Subcutaneous abdominal adipose tissue (tissue), 5 donors: ENCODE measurements at regions not wholly inside any gene's neighbourhood (a gene's known extent, or its start where the extent isn't known, plus 50 kb on each side); places are given as distances from the start of the nearest gene placed in this dataset.

ENCODE experiments used
- H3K27ac ChIP-seq: one replicate; pipeline ENCODE4 v1.7.0; 2013; ENCODE audit warnings: low read depth, mild to moderate bottlenecking, inconsistent platforms, low read length, moderate library complexity
- H3K27me3 ChIP-seq, 5 donors: one replicate each; pipeline ENCODE4 v1.7.0; 2013; ENCODE audit warnings: low read length in 5 of 5, inconsistent platforms in 1 of 5; ENCODE audit not compliant: control insufficient read depth in 5 of 5, insufficient read depth in 4 of 5
- H3K36me3 ChIP-seq, 5 donors: one replicate each; pipeline ENCODE4 v1.7.0; 2013; ENCODE audit warnings: low read length in 5 of 5; ENCODE audit not compliant: control insufficient read depth in 5 of 5, insufficient read depth in 5 of 5
- H3K4me1 ChIP-seq, 5 donors: one replicate each; pipeline ENCODE4 v1.7.0; 2013; ENCODE audit warnings: low read length in 5 of 5, mild to moderate bottlenecking in 3 of 5, moderate library complexity in 1 of 5; ENCODE audit not compliant: control insufficient read depth in 5 of 5, insufficient read depth in 5 of 5
- H3K4me3 ChIP-seq, 5 donors: one replicate each; pipeline ENCODE4 v1.7.0; 2013; ENCODE audit warnings: low read length in 5 of 5, low read depth in 1 of 5
- H3K9ac ChIP-seq, 5 donors: one replicate each; pipeline ENCODE4 v1.7.0; 2013; ENCODE audit warnings: low read length in 5 of 5, mild to moderate bottlenecking in 4 of 5, moderate library complexity in 3 of 5
- H3K9me3 ChIP-seq, 5 donors: one replicate each; pipeline ENCODE4 v1.7.0; 2013; ENCODE audit warnings: low read length in 5 of 5; ENCODE audit not compliant: control insufficient read depth in 5 of 5
- donor health status: healthy.
- donor health status: healthy.
- donor health status: healthy.
- donor health status: healthy.
- donor health status: healthy.

GRCh38 chr1:199122085-199122484, 483.2 kb downstream of the PTPRC start:
- Histone ChIP-seq H3K27ac (no peak overlapping the region), H3K4me1 (no peaks in the 10 kb centered on the region), H3K9ac (no peak overlapping the region), H3K36me3 (no peaks in the 10 kb centered on the region), H3K27me3 (no peaks in the 10 kb centered on the region), H3K4me3 (no peak overlapping the region), H3K9me3 (no peaks in the 10 kb centered on the region)

GRCh38 chr1:199122532-199123311, 483.9 kb downstream of the PTPRC start:
- H3K4me1 ChIP-seq: peaks cover 0 to 3% (median 0%) of the 10 kb centered on the region in 5 donors
- no peak overlapping the region for H3K9ac ChIP-seq
- H3K27ac ChIP-seq: no peak overlapping the region
- H3K36me3 ChIP-seq: no peaks in the 10 kb centered on the region
- H3K27me3 ChIP-seq: no peaks in the 10 kb centered on the region
- H3K4me3 ChIP-seq: no peak overlapping the region
- no peaks in the 10 kb centered on the region for H3K9me3 ChIP-seq

- H3K36me3 ChIP-seq: no peaks in the 10 kb centered on the region
- peaks cover 0 to 3% (median 0%) of the 10 kb centered on the region in 5 donors for H3K4me1 ChIP-seq
- no peaks in the 10 kb centered on the region for H3K9me3 ChIP-seq
- no peak overlapping the region for H3K9ac ChIP-seq
- no peaks in the 10 kb centered on the region for H3K27me3 ChIP-seq
- H3K27ac ChIP-seq: no peak overlapping the region
- no peak overlapping the region for H3K4me3 ChIP-seq
Observed at GRCh38 chr1:199123615-199124014, 484.8 kb downstream of the PTPRC start.

- Histone ChIP-seq H3K27me3 (no peaks in the 10 kb centered on the region), H3K4me1 (peaks cover 0 to 3% (median 0%) of the 10 kb centered on the region in 5 donors), H3K4me3 (no peak overlapping the region), H3K9me3 (no peaks in the 10 kb centered on the region), H3K9ac (no peak overlapping the region), H3K36me3 (no peaks in the 10 kb centered on the region), H3K27ac (no peak overlapping the region)
Observed at GRCh38 chr1:199124351-199124750, 485.5 kb downstream of the PTPRC start.

- Histone ChIP-seq H3K27ac (no peak overlapping the region), H3K4me3 (no peak overlapping the region), H3K9me3 (no peaks in the 10 kb centered on the region), H3K4me1 (peaks cover 0 to 3% (median 0%) of the 10 kb centered on the region in 5 donors), H3K27me3 (no peaks in the 10 kb centered on the region), H3K36me3 (no peaks in the 10 kb centered on the region), H3K9ac (no peak overlapping the region)
Observed at GRCh38 chr1:199129247-199129646, 490.4 kb downstream of the PTPRC start.

GRCh38 chr1:199132006-199132405, 493.2 kb downstream of the PTPRC start:
- H3K36me3 ChIP-seq: no peaks in the 10 kb centered on the region
- no peaks in the 10 kb centered on the region for H3K27me3 ChIP-seq
- H3K4me1 ChIP-seq: peaks cover 0 to 3% (median 0%) of the 10 kb centered on the region in 5 donors
- H3K9me3 ChIP-seq: no peaks in the 10 kb centered on the region
- no peak overlapping the region for H3K27ac ChIP-seq
- no peak overlapping the region for H3K9ac ChIP-seq
- H3K4me3 ChIP-seq: no peak overlapping the region

GRCh38 chr1:199135901-199136300, 497.1 kb downstream of the PTPRC start:
- H3K9ac ChIP-seq: no peak overlapping the region
- no peak overlapping the region for H3K4me3 ChIP-seq
- H3K36me3 ChIP-seq: no peaks in the 10 kb centered on the region
- H3K4me1 ChIP-seq: no peaks in the 10 kb centered on the region
- no peaks in the 10 kb centered on the region for H3K9me3 ChIP-seq
- no peaks in the 10 kb centered on the region for H3K27me3 ChIP-seq
- H3K27ac ChIP-seq: no peak overlapping the region

GRCh38 chr1:199138061-199138460, 499.2 kb downstream of the PTPRC start:
- no peak overlapping the region for H3K9ac ChIP-seq
- no peaks in the 10 kb centered on the region for H3K9me3 ChIP-seq
- no peak overlapping the region for H3K27ac ChIP-seq
- no peaks in the 10 kb centered on the region for H3K27me3 ChIP-seq
- no peaks in the 10 kb centered on the region for H3K36me3 ChIP-seq
- no peaks in the 10 kb centered on the region for H3K4me1 ChIP-seq
- no peak overlapping the region for H3K4me3 ChIP-seq

- H3K27me3 ChIP-seq: no peaks in the 10 kb centered on the region
- no peaks in the 10 kb centered on the region for H3K4me1 ChIP-seq
- no peak overlapping the region for H3K27ac ChIP-seq
- no peak overlapping the region for H3K9ac ChIP-seq
- no peak overlapping the region for H3K4me3 ChIP-seq
- no peaks in the 10 kb centered on the region for H3K36me3 ChIP-seq
- no peaks in the 10 kb centered on the region for H3K9me3 ChIP-seq
Observed at GRCh38 chr1:199149591-199149990, 510.8 kb downstream of the PTPRC start.

- Histone ChIP-seq H3K9ac (no peak overlapping the region), H3K27me3 (no peaks in the 10 kb centered on the region), H3K4me3 (no peak overlapping the region), H3K27ac (no peak overlapping the region), H3K9me3 (no peaks in the 10 kb centered on the region), H3K36me3 (no peaks in the 10 kb centered on the region), H3K4me1 (no peaks in the 10 kb centered on the region)
Observed at GRCh38 chr1:199150756-199151155, 511.9 kb downstream of the PTPRC start.
